PC-9 (cell line): ENCODE measurements at regions not wholly inside any gene's neighbourhood (a gene's known extent, or its start where the extent isn't known, plus 50 kb on each side); places are given as distances from the start of the nearest gene placed in this dataset.

ENCODE experiments used
- BruUV-seq: library from RNA; stranded (reverse); fragments of 400-500 nt; replicated peaks from 2 replicates; lab custom pipeline; 2021; lab: Mats Ljungman, UMichigan
- CTCF ChIA-PET: fragments of 300-600 bp; sonication (Branson Sonifier 250); formaldehyde crosslinking; loops from one replicate; lab custom pipeline; 2022; ENCODE audit warnings: antibody characterized with exemption; lab: Charles Lee
- POLR2A ChIA-PET: fragments of 300-600 bp; sonication (Branson Sonifier 250); formaldehyde crosslinking; loops from one replicate; lab custom pipeline; 2022; ENCODE audit warnings: antibody characterized with exemption; ENCODE audit not compliant: unreplicated experiment; lab: Charles Lee
- DNase-seq, 2 experiments: peaks; one replicate each; pipeline versions ENCODE4 v3.0.0 to v3.0.0-alpha.2; 2015 to 2022; ENCODE audit warnings: mixed read lengths in 1 of 2
- H2AFZ ChIP-seq: fragments of 200-600 bp; sonication (generic); 2 replicates; pipeline ENCODE4 v1.8.1; 2017; ENCODE audit warnings: antibody characterized with exemption
- H3F3A ChIP-seq: fragments of 200-600 bp; sonication (generic); 2 replicates; pipeline ENCODE4 v1.8.1; 2017; ENCODE audit warnings: antibody characterized with exemption, mild to moderate bottlenecking, low read depth; ENCODE audit not compliant: insufficient read depth
- H3K27ac ChIP-seq: fragments of 200-600 bp; sonication (generic); 2 replicates; pipeline ENCODE4 v1.6.1; 2016; ENCODE audit warnings: mixed run types
- H3K27me3 ChIP-seq: fragments of 200-600 bp; sonication (generic); 2 replicates; pipeline ENCODE4 v1.6.1; 2016; ENCODE audit warnings: low read depth, mixed run types; ENCODE audit not compliant: insufficient read depth
- H3K36me3 ChIP-seq: fragments of 200-600 bp; sonication (generic); 2 replicates; pipeline ENCODE4 v1.6.1; 2016; ENCODE audit warnings: low read depth, mixed run types
- H3K4me1 ChIP-seq: fragments of 200-600 bp; sonication (generic); replicated peaks from 2 replicates; pipeline ENCODE4 v1.6.1; 2016; ENCODE audit warnings: mixed run types; ENCODE audit not compliant: insufficient read depth
- H3K4me2 ChIP-seq: fragments of 200-600 bp; sonication (generic); 2 replicates; pipeline ENCODE4 v1.6.1; 2017; ENCODE audit warnings: mixed run types
- H3K4me3 ChIP-seq: fragments of 200-600 bp; sonication (generic); 2 replicates; pipeline ENCODE4 v1.6.1; 2016; ENCODE audit warnings: mixed run types
- H3K79me2 ChIP-seq: fragments of 200-600 bp; sonication (generic); 2 replicates; pipeline ENCODE4 v1.6.1; 2017; ENCODE audit warnings: low read depth, mixed run types
- H3K9me2 ChIP-seq: fragments of 200-600 bp; sonication (generic); 2 replicates; pipeline ENCODE4 v1.8.1; 2017; ENCODE audit warnings: mild to moderate bottlenecking; ENCODE audit not compliant: insufficient read depth
- H3K9me3 ChIP-seq: fragments of 200-600 bp; sonication (generic); 2 replicates; pipeline ENCODE4 v1.8.1; 2016; ENCODE audit warnings: low read depth; ENCODE audit not compliant: insufficient read depth
- H4K20me1 ChIP-seq: fragments of 200-600 bp; sonication (generic); 2 replicates; pipeline ENCODE4 v1.8.1; 2017; ENCODE audit not compliant: insufficient read depth
- EZH2 ChIP-seq: fragments of 200-600 bp; sonication (generic); IDR thresholded peaks from 2 replicates; pipeline ENCODE4 v1.8.0; 2017; ENCODE audit warnings: antibody characterized with exemption, low read depth
- intact Hi-C: fragments of 100-400 bp; cut with micrococcal nuclease; formaldehyde crosslinking; loops from one replicate; pipeline ENCODE4 v1.10.0; 2022; ENCODE audit not compliant: unreplicated experiment
- TF ChIP-seq, protein P1 (sequence below): fragments of 200-600 bp; sonication (generic); conservative IDR thresholded peaks from 2 replicates; pipeline ENCODE4 v1.6.1; 2017; ENCODE audit warnings: mixed run types, antibody characterized with exemption, mild to moderate bottlenecking, moderate library complexity

DNA sequence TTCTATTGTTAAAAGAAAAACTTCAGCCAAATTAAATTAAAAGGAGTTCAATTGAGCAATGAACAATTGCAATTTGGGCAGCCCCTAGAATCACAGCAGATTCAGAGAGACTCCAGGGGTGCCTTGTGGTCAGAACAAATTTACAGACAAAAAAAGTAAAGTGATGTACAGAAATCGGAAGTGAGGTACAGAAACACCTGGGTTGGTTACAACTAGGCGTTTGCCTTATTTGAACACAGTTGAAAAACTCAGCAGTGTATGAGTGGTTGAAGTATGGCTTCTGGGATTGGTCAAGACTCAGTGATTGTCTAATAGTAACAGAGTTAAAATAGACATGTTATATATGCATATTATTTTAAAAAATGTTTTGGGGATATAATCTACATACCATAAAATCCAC is 98.5 kb upstream of the ZSWIM2 start:
- Histone ChIP-seq H2AFZ (no peak overlapping the region), H3K79me2 (no peaks in the 10 kb centered on the region), H3K9me2 (no peaks in the 10 kb centered on the region), H3K4me3 (no peak overlapping the region), H3K36me3 (no peaks in the 10 kb centered on the region), H3K4me1 (no peaks in the 10 kb centered on the region), H3F3A (no peaks in the 10 kb centered on the region), H3K27me3 (no peaks in the 10 kb centered on the region), H3K27ac (no peak overlapping the region), H3K4me2 (no peak overlapping the region), H3K9me3 (no peaks in the 10 kb centered on the region), H4K20me1 (no peaks in the 10 kb centered on the region)
- ChIA-PET CTCF (no interaction called here), POLR2A (no interaction called here)
- no peak for DNase-seq
- BruUV-seq, result no TSS peak
- TF ChIP-seq EZH2, result no peak
- TF ChIP-seq, protein P1, sequence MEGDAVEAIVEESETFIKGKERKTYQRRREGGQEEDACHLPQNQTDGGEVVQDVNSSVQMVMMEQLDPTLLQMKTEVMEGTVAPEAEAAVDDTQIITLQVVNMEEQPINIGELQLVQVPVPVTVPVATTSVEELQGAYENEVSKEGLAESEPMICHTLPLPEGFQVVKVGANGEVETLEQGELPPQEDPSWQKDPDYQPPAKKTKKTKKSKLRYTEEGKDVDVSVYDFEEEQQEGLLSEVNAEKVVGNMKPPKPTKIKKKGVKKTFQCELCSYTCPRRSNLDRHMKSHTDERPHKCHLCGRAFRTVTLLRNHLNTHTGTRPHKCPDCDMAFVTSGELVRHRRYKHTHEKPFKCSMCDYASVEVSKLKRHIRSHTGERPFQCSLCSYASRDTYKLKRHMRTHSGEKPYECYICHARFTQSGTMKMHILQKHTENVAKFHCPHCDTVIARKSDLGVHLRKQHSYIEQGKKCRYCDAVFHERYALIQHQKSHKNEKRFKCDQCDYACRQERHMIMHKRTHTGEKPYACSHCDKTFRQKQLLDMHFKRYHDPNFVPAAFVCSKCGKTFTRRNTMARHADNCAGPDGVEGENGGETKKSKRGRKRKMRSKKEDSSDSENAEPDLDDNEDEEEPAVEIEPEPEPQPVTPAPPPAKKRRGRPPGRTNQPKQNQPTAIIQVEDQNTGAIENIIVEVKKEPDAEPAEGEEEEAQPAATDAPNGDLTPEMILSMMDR, result no peak
- intact Hi-C loops, result no loop called here

DNA sequence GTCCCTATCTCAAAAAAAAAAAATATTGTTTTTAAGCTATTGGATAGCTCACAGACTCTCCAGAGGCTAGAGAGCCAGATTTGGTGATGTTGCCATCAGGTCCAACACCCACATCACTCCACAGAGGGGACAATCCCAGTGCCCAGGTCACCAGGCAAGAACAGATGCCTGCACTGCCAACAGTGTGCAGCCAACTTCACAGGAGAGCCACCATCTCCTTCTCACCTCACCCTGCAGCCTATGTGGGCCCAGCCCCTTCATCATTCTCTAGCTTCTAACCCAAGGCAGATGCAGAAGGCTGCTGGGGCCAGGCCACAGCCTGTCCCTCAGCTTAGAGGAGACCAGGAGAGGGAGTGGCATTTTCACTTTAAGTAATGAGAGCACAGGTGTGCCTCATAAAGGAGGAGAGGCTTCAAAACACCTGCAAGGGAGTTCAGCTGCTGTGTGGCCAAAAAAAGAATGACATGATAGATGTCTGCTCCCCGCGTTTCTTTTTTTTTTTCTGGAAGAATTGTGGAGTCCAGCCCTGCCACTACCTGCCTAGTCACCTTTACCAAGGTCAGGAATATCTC is 98.0 kb upstream of the ZSWIM2 start:
- H3K27me3 ChIP-seq, result no peaks in the 10 kb centered on the region
- intact Hi-C loops, result no loop called here
- no peaks in the 10 kb centered on the region for H3K36me3 ChIP-seq
- ChIA-PET POLR2A (no interaction called here), CTCF (no interaction called here)
- no peak overlapping the region for H2AFZ ChIP-seq
- no TSS peak for BruUV-seq
- H3K9me3 ChIP-seq, result no peaks in the 10 kb centered on the region
- H4K20me1 ChIP-seq, result no peaks in the 10 kb centered on the region
- H3F3A ChIP-seq, result no peaks in the 10 kb centered on the region
- no peak overlapping the region for H3K4me3 ChIP-seq
- no peak for TF ChIP-seq EZH2
- TF ChIP-seq, protein P1, result no peak
- H3K4me1 ChIP-seq, result no peaks in the 10 kb centered on the region
- no peak overlapping the region for H3K4me2 ChIP-seq
- H3K79me2 ChIP-seq, result no peaks in the 10 kb centered on the region
- no peak overlapping the region for H3K27ac ChIP-seq
- no peaks in the 10 kb centered on the region for H3K9me2 ChIP-seq
- no peak for DNase-seq

DNA sequence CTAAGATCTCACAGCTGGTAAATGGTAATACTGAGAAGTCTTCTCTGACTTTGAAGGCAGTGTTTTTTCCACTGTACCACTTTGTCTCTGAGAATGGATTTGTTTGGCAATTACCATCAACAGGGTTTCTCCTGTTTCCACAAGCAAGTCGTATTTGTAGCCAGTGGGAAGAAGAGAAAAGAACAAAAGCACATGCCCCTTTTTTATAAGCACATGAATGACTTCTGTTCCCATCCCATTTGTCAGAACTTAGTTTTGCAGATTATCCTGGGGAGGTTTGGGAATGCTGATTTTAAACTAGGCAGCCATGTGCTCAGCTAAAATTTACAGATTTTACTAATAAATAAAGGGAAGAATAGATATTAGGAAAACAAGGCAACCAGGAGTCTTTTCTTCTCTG is 92.9 kb upstream of the ZSWIM2 start:
- CTCF ChIA-PET, result no interaction called here

More for the DNA sequence above, 92.9 kb upstream of the ZSWIM2 start:
- Histone ChIP-seq H3K9me3 (no peaks in the 10 kb centered on the region), H2AFZ (no peak overlapping the region), H3K9me2 (no peaks in the 10 kb centered on the region), H3K27ac (no peak overlapping the region), H3K4me2 (no peak overlapping the region), H3K4me3 (no peak overlapping the region), H3K79me2 (no peaks in the 10 kb centered on the region), H3K36me3 (no peaks in the 10 kb centered on the region), H3K27me3 (no peaks in the 10 kb centered on the region), H4K20me1 (no peaks in the 10 kb centered on the region), H3K4me1 (no peaks in the 10 kb centered on the region), H3F3A (no peaks in the 10 kb centered on the region)
- no peak for DNase-seq
- POLR2A ChIA-PET, result no interaction called here
- BruUV-seq, result no TSS peak
- TF ChIP-seq, protein P1, result no peak
- no peak for TF ChIP-seq EZH2
- intact Hi-C loops, result no loop called here
